Inferior parietal cortex (tissue), 1 donor: ENCODE measurements at regions not wholly inside any gene's neighbourhood (a gene's known extent, or its start where the extent isn't known, plus 50 kb on each side); places are given as distances from the start of the nearest gene placed in this dataset.
"Not testable (repeated sequence)": the region's sequence is repeated elsewhere in the genome, so short reads cannot be mapped to it uniquely, and the experiment has no call there.

Source experiments
- DNase-seq: peaks from one replicate; pipeline ENCODE4 v3.0.0-alpha.2; 2016; ENCODE audit errors: extremely low spot score

DNA sequence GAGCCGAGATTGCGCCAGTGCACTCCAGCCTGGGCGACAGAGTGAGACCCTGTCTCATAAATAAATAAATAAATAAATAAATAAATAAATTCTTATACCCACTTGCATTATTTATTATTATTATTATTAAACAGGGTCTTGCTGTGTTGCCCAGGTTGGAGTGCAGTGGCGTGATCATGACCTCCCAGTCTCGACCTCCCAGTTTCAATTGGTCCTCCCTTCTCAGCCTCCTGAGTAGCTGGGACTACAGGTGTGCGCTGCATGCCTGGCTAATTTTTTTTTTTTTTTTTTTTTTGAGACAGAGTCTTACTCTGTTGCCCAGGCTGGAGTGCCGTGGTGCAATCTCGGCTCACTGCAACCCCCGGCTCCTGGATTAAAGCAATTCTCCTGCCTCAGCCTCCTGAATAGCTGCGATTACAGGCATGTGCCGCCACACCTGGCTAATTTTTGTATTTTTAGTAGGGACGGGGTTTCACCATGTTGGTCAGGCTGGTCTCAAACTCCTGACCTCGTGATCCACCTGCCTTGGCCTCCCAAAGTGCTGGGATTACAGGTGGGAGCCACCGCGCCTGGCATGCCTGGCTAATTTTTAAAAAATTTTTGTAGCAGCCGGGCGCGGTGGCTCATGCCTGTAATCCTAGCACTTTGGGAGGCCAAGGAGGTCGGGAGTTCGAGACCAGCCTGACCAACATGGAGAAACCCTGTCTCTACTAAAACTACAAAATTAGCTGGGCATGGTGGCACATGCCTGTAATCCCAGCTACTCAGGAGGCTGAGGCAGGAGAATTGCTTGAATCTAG is 150.2 kb downstream of the SEC14L1 start:
- DNase-seq: not testable (repeated sequence)

DNA sequence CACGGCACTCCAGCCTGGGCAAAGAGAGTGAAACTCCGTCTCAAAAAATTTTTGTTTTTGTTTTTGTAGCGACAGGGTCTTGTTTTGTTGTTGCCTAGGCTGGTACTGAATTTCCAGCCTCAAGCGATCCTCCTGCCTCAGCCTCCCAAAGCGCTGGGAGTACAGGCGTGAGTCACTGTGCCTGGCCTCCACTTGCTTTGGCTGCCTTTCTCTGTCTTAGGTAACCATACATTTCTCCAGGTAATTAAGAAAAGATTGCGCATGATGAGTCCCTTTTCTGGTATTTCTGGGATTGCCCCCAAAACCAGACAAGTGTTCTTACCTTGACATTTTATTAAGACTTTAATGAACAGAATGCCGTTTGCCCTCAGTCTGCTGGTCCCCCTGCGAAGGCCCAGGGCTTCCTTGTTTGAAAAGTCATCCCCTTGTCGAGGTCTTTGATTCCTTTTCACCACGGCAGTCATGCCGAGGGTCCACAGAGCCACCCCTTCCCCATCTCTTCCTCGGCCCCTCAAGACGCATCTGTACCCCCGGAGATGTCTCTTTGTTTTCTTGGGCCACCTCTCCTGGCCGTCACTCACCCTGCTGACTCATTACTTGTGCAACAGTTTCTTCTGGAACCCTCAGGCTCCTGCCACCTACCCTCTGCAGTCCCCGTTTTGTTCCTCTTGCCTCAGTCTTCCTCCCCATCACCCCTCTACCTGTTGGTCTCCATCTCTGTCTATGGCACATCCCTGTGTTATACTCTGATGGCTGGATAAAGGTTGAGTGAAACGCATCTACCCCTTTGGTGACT is 151.0 kb downstream of the SEC14L1 start:
- no peak for DNase-seq

DNA sequence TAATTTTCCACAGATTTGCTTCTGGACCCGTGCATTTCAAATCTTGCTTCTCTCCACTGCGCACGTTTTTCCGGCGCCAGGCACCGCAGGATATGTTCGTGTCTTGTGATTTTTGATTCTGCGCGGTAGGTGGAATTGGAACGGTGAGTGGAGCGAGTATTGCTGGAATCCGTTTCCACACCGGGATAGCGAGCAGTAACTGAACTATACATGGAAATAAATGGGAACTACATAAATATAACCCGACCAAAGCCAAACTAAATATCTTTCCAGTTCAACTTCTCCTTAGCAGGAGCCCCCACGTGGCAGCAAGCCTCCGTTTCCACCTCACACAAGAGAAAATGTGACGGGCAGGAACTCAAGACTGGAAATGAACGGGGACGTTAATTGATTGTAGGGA is 154.0 kb downstream of the SEC14L1 start:
- DNase-seq: no peak

DNA sequence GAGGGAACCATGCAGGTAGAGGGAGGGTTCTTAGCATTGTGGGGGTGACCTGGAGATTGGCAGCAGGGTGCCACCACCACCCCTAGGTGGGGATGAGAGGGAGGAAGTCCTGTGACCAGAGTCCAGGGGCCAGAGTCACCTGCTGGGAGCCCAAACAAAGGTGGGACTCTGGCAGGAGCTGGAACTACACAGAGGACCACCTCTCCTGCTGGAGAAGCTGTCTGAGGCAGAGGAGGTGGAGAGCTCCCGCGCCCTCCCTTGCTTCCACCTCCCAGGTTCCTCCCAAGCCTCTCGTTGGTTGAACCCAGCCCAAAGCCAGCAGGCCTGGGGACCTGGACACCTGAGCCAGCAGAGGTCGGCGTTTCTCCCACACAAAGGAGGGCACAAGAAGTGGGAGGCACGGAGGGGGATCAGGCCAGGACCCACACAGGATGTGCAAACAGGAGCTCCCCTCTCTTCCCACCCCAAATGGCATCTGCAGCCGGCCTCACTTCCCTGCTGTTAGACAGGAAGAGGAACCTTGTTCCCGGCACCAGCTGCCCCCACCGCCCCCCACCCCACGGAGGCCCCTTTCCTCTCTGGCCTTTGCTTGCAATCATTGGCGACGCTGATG is 154.6 kb downstream of the SEC14L1 start:
- DNase-seq: no peak

DNA sequence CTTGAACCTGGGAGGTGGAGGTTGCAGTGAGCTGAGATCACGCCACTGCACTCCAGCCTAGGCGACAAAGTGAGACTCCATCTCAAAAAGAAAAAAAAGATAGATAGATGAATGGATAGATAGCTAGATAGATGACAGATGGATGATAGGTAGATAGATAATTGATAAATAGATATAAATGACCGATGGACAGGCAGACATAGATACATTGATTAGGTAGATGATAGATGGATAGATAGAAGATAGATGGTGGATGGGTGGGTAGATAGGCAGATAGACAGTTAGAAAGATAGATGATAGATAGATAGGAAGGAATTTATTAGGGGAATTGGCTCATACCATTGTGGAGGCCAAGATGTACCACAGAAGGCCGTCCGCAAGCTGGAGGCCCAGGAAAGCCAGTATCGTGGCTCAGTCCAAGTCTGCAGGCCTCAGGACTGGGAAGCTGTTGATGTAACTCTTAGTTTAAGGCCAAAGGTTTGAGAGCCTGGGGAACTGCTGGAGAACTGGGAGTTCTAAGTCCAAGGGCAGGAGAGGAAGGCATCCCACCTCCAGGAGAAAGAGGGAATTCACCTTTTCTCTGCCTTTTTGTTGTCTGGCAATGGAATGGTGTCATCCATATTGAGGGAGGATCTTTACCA is 156.1 kb downstream of the SEC14L1 start:
- no peak for DNase-seq

DNA sequence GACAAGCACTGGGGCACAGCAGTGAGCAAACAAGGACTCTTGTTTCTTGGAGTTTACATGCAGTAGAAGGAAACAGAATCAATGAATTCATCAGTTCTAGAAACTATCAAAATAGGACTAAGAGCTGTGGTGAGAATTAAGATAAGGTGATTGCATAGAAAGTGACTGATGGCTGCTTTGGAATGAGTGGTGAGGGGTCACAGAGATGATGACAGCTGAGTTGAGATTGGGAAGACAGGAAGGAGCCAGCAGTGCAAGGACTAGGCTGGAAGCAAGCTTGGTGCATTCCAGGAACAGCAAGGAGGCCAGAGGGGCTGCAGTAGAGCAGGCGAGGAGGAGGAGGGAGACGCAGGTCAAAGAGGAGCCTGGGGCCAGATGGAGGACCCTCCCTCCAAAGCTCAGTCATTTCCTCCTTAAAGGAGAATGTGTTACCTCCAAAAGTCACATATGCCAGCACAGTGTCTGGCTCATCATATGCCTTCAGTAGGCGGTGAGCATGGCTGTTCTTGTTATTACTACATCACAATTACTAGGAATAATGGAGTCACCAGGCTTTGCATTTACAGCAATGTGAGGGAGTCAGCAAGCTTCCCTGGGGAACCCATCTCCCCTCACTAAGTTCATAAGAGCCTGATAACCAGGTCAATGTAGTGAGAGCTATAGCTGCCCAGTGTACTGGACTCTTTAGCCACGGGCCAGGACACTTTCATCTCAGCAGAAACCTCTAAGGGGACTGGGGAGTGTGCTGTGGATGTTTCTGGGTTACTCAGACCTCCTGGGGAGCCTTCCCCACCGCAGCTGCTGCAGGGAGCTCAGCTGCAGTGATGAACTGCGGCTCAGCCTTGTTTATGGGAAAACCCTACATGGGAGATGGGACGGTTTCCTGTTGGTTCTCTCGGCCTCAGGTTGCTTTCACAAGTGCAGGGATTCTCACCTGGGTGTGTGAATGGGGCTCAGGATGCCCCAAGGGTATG is 157.2 kb downstream of the SEC14L1 start:
- no peak for DNase-seq

DNA sequence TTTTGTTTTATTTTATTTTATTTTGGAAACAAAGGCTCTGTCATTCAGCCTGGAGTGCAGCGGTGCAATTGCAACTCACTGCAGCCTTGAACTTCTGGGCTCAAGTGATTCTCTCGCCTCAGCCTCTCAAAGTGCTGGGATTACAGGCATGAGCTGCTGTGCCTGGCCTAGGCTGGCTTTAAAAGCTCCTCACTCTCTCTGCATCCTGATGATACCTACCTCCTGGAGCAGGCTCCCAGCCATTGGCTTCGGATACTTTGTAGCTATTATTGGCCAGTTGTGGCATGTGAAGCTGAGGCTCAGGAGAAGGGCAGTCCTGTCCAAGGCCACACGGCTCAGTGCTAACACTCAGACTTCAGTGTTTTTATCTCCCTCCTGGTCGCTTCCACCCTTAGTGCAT is 158.0 kb downstream of the SEC14L1 start:
- DNase-seq: no peak

DNA sequence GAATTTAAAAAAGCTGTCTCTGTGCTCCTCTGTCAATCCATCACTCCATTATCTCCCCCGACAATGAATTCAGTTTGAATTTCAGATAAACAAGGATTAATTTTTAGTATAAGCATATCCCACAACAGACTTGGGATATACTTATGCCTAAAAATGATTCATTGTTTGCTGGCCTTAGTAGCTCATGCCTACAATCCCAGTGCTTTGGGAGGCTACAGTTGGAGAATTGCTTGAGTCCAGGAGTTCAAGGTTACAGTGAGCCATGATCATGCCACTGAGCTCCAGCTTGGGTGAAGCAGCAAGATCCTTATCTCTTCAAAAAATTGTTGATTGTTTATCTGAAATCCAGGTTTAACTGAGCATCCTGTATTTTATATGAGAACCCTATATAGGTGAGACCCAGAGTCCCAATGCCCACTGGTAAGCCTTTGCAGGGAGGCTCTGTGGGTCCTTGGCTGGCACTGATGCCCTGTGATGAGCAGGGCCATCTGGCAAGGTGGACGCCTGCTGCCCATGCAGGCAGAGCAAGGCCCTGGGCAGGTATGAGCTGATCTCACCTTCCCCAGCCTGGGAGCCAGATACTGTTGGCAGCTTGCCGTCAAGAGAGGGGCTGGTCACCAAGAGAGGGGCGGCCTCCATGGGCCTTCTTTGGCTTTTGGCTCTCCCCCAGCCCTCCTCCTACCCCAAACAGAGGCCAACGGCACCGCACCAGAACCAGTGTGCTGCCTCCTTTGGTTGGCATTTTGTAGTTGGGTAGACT is 158.7 kb downstream of the SEC14L1 start:
- DNase-seq: no peak

DNA sequence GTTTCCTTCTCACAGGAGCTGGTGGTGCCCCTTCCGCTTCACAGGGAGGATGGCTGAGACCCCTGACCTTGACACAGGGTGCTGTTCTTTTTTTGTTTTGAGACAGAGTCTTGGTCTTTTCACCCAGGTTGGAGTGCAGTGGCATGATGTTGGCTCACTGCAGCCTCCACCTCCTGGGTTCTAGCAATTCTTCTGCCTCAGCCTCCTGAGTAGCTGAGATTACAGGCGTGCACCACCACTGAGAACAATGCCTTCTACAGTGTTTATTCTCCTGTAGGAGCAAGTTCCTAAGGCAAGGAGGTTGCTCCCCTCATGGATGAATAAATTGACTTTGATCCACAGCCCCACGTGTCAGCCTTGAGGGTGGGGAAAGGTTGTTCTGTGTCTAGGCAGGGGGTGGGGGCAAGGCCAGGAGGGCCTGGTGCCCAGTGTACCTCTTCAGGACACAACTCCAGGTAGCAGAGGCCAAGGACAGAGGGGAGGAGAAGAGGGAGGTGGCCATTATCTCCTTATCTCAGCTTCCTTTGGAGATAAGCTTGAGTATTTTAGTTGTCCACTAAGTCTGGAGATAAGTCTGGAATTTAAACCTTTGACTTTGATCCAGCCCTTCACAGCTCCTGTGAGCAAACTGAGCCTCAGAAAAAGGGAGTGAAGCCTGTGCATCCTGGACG is 159.4 kb downstream of the SEC14L1 start:
- DNase-seq: no peak

DNA sequence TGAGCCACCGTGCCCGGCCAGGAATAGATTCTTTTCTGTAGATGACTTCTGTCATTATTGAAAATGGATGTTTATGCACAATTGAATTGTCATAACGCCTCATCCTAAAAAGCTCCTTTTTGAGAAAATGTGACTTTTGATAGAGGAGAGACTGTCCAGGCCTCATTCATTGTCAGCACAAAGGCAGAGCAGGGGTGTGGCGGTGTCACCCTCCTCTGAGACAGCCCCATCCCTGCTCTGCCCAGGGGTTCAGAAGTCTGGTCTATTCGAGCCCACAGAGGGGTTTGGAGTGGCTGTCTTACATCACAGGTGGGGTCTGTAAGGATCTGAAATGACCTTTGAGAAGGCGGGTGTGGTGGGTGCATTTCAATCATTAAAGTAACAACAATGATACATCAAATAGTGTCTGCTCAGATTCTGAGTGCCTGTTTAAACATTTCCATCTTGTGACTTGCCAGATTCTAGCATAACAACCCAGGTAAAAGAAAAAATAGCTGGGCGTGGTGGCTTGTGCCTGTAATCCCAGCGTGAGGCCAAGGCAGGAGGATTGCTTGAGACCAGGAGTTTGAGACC is 161.0 kb downstream of the SEC14L1 start:
- DNase-seq: no peak

DNA sequence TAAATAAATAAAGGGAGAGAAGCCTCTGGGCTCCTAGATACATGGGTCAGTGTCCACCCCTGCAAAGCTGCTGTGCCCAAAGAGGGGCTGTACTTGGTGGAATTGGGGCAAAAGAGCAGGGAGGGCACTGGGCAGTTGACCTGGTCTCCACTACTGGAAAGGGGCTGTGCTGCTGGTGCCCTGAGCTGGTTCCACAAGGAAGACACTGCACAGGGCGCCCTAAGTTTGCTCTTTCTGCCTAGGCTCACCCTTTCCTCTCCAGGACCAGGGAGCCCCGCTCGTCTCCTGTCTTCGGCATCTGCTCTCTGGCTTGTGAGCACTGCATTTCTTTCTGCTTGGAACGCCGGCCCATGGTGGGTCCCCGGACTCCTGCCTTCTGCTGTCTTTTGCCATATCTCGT is 161.9 kb downstream of the SEC14L1 start:
- DNase-seq: no peak

DNA sequence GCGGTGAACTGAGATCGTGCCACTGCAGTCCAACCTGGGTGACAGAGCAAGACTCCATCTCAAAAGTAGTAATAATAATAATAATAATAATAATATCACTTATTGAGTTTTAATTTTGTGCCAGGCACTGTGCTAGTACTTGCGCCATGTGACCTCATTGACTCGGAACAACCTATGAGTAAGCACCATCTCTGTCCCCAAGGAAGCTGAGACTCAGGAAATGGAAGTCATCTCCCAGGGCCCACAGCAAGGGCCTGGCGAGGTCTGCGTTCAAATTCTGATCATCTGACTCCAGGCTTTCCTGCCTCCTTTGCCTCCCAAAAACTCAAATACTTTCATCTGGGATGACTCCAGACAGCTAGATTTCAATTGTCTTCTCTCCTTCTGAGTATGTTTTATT is 162.9 kb downstream of the SEC14L1 start:
- no peak for DNase-seq

DNA sequence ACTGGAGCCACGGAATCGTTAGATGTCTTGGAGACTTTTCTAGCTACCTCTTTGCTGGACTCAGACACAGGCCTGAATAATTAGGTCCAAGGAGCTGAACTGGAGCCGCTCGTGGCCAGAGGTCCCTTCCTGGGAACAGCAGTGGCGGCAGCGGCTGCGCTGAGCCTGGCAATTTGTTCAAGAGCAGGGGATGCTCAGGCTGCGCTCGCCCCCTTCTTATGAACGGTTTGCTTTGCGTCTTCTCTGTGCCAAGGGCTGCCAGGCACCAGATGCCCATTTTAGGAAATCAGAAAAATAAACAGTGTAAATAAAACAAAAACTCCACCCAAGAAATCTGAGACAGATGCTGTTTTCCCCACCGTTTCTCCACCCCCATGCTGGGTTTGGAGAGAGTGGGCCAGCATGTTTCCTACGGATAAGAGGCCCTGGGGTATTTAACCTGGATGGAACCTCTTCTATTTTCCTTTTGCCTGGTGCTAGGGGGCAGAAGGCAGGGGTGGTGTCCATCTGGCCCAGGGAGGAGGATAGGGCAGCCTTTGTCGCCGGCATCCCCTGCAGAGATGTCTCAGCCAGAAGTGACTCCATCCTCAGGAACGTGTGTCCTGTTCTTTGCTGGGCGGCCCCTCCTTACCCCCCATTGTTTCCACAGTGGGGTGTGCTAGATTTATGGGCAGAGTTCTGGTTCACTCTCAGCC is 163.4 kb downstream of the SEC14L1 start:
- no peak for DNase-seq

DNA sequence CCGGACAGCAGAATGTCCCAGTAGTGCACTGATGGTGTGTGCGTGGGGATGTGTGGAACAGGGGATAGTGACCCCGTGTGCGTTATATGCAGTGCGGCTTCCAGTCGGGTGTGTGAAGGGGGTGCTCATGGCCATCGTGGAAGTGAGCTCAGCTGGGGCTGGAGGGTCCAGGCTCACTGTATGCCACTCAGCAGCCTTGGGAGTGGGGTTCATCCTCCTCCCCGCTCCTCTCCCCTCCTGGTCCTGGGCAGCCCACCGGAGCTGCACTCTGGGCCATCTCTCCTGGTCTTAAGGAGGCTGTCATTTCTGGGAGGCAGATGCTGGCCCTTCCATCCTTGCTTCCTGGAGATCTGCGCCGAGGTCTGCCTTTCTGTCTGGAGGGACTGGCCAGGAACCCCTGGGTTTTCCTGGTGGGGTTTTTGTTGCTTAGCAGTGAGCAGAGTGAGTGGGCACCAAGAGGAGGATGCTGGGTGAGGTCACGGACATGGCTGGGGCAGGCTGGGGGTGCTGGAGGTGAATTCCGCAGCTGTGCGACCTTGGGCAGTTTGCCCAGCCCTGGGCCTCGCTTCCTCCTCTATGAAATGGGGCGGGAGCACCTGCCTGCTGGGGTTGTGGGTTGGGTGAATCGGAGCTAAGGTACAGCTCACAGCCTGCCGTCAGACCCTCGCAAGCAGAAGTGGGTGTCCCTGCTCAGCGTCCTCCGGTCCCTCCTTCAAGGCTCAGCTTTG is 164.1 kb downstream of the SEC14L1 start:
- DNase-seq: no peak

DNA sequence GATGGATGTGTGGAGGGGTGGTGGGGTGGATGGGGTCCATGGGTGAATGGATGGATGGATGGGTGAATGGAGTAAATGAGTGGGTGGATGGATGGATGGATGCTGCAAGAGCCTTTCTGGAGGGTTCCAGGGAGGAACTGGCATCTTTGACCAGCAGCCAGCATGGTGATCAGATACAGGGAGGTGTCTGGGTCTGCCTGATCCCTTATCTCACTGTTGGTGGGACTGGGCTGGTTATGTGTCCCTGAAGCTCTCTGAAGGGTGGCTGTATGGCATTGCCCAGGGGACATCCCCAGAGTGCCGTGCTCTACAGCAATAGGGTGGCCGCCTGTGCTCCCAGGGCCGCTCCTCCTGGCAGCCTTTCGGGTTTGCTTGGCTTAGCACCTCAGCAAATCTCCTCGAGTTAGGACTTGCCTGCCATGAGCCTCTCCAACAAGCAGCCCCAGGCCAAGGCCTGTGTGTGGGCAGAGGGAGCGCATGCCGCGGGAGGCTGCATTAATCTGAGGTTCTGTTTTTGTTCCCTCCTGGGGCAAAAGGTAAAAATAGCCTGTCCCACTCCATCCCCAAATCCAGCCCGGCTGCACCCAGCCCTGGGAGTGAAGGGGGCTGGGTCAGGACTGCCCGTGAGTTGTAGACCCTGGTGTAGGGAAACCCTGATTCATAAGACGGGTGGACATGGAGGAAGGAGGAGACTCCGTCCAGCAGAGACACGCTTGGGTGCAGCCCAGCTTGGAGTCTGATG is 165.4 kb downstream of the SEC14L1 start:
- no peak for DNase-seq

DNA sequence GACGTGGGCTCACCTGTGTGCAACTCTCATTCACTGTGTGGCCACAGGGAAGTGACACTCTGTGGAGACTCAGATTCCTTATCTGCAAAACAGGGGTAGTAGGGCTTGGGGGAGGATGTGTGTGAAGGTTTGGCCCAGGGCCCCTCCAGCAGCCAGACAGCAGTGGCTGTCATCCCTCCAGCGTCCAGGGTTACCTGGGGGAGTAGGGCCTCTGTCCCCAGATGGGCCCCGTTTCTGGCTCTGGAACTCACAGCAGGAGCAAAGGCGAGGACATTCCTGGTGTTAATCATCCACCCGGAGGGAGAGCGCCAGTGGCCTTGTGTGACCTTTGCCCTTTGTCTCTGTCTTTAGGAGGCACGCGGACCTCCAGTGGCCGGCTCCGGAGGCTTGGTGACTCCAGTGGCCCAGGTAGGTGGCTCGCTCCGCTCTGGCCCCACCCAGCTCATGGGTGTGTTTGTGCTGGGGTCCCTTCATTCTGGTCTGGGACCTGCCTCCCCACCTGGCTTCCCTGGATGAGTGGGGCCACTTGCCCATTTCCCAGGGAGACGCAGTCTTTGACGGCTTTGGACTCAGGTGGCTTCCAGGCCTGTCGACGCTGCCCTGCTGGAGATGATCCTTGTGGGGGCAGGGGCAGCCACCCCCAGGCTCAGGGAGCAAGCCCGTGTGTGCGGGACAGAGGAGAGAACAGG is 166.2 kb downstream of the SEC14L1 start:
- no peak for DNase-seq
